B cell (primary cell): ENCODE measurements at regions not wholly inside any gene's neighbourhood (a gene's known extent, or its start where the extent isn't known, plus 50 kb on each side); places are given as distances from the start of the nearest gene placed in this dataset.

Experiments used
- ATAC-seq: fragments of 200-7000 bp; cut with Tn5 transposase; one replicate; pipeline ENCODE4 v1.10.0; 2021; ENCODE audit warnings: low read depth, mild to moderate bottlenecking, moderate number of reproducible peaks, moderate library complexity
- CTCF ChIA-PET: fragments of 350-600 bp; sonication (Branson Sonifier 250); formaldehyde crosslinking; loops from one replicate; lab custom pipeline; 2021; ENCODE audit warnings: antibody characterized with exemption, inconsistent platforms; lab: Charles Lee
- POLR2A ChIA-PET: fragments of 350-600 bp; sonication (Branson Sonifier 250); formaldehyde crosslinking; loops from one replicate; lab custom pipeline; 2021; ENCODE audit warnings: antibody characterized with exemption; lab: Charles Lee
- DNase-seq: peaks from one replicate; pipeline ENCODE4 v3.0.0; 2013
- H2AFZ ChIP-seq: 2 replicates; pipeline ENCODE4 v1.6.1; 2012; ENCODE audit warnings: mild to moderate bottlenecking, low read depth, low read length; ENCODE audit not compliant: insufficient read depth, poor library complexity, severe bottlenecking
- H3K27ac ChIP-seq, 2 donors: 1 replicate in 1 of 2; 2 replicates in 1 of 2; pipeline ENCODE4 v1.5.1; 2012 to 2013; ENCODE audit warnings: low read length in 2 of 2, mild to moderate bottlenecking in 2 of 2, moderate library complexity in 1 of 2
- H3K27me3 ChIP-seq, 4 experiments: fragments of 200-600 bp in 1 of 4; sonication (generic) in 1 of 4; replicated peaks in 1 of 4; 1 replicate in 2 of 4; 2 replicates in 2 of 4; pipeline versions ENCODE4 v1.6.1 to v1.7.0; 2013 to 2016; ENCODE audit warnings: low read length in 3 of 4, mild to moderate bottlenecking in 2 of 4, mixed read lengths in 1 of 4, moderate library complexity in 1 of 4; ENCODE audit not compliant: insufficient read depth in 4 of 4, control insufficient read depth in 3 of 4; ENCODE audit errors: control extremely low read depth in 1 of 4
- H3K36me3 ChIP-seq, 2 experiments: replicated peaks in 1 of 2; 1 replicate in 1 of 2; 2 replicates in 1 of 2; pipeline versions ENCODE4 v1.6.1 to v1.7.1; 2013; ENCODE audit warnings: low read length in 1 of 2; ENCODE audit not compliant: insufficient read depth in 2 of 2, control insufficient read depth in 1 of 2; ENCODE audit errors: control extremely low read depth in 1 of 2, extremely low read depth in 1 of 2
- H3K4me1 ChIP-seq, 2 donors: fragments of 200-600 bp in 1 of 2; sonication (generic) in 1 of 2; 1 replicate in 1 of 2; 2 replicates in 1 of 2; pipeline versions ENCODE4 v1.5.1 to v1.6.1; 2013 to 2017; ENCODE audit warnings: low read length in 2 of 2; ENCODE audit not compliant: control insufficient read depth in 2 of 2, insufficient read depth in 2 of 2
- H3K4me2 ChIP-seq: replicated peaks from 2 replicates; pipeline ENCODE3; 2012; ENCODE audit warnings: mild to moderate bottlenecking, low read depth, low read length; ENCODE audit not compliant: poor library complexity, severe bottlenecking
- H3K4me3 ChIP-seq, 5 experiments: fragments of 200-600 bp in 1 of 5; sonication (generic) in 1 of 5; 1 replicate in 3 of 5; 2 replicates in 2 of 5; pipeline versions ENCODE4 v1.5.1 to v1.7.0; 2011 to 2016; ENCODE audit warnings: low read length in 4 of 5, mild to moderate bottlenecking in 4 of 5, low read depth in 2 of 5, control low read depth in 1 of 5, moderate library complexity in 1 of 5; ENCODE audit not compliant: insufficient read depth in 1 of 5; ENCODE audit errors: control extremely low read depth in 1 of 5, extremely low read depth in 1 of 5
- H3K79me2 ChIP-seq: fragments of 200-600 bp; sonication (generic); one replicate; pipeline ENCODE4 v1.6.0; 2016; ENCODE audit warnings: low read length; ENCODE audit not compliant: control insufficient read depth, insufficient read depth
- H3K9ac ChIP-seq: fragments of 200-600 bp; sonication (generic); 2 replicates; pipeline ENCODE4 v1.6.1; 2017; ENCODE audit warnings: mild to moderate bottlenecking, low read length, moderate library complexity
- H3K9me3 ChIP-seq, 3 donors: one replicate each; pipeline versions ENCODE4 v1.6.1 to v1.7.1; 2013; ENCODE audit warnings: low read length in 2 of 3; ENCODE audit not compliant: control insufficient read depth in 2 of 3, insufficient read depth in 1 of 3; ENCODE audit errors: control extremely low read depth in 1 of 3
- H4K20me1 ChIP-seq: 2 replicates; pipeline ENCODE4 v1.6.0; 2012; ENCODE audit warnings: mild to moderate bottlenecking, low read length; ENCODE audit not compliant: insufficient read depth, control insufficient read depth, poor library complexity, severe bottlenecking
- H3K27ac Mint-ChIP-seq: one replicate; pipeline ENCODE4 v1.8.0; 2021; ENCODE audit warnings: mixed read lengths
- H3K27me3 Mint-ChIP-seq: one replicate; pipeline ENCODE4 v1.8.0; 2021; ENCODE audit warnings: mixed read lengths
- H3K4me1 Mint-ChIP-seq: one replicate; pipeline ENCODE4 v1.8.0; 2021; ENCODE audit warnings: mixed read lengths
- H3K4me3 Mint-ChIP-seq: one replicate; pipeline ENCODE4 v1.8.0; 2021; ENCODE audit warnings: mixed read lengths
- H3K9me3 Mint-ChIP-seq: one replicate; pipeline ENCODE4 v1.8.0; 2022; ENCODE audit warnings: mixed read lengths; ENCODE audit not compliant: insufficient read depth
- CTCF ChIP-seq: fragments of 200-600 bp; IDR thresholded peaks from one replicate; pipeline ENCODE4 v1.8.0; 2022; ENCODE audit warnings: antibody characterized with exemption, mild to moderate bottlenecking
- EZH2 ChIP-seq: IDR thresholded peaks from 2 replicates; pipeline ENCODE4 v1.6.1; 2012; ENCODE audit warnings: borderline replicate concordance, low read depth, mild to moderate bottlenecking, moderate library complexity, low read length; ENCODE audit not compliant: insufficient read depth, poor library complexity, severe bottlenecking
- WGBS: methylation state at CpG from one replicate; pipeline ENCODE4 v1.1.5; 2013; ENCODE audit warnings: missing lambda C conversion rate; ENCODE audit not compliant: insufficient coverage; 5-methylcytosine and 5-hydroxymethylcytosine counted together
- intact Hi-C: fragments of 100-400 bp; cut with micrococcal nuclease; formaldehyde crosslinking; loops from one replicate; pipeline ENCODE4 v1.10.0; 2022

DNA sequence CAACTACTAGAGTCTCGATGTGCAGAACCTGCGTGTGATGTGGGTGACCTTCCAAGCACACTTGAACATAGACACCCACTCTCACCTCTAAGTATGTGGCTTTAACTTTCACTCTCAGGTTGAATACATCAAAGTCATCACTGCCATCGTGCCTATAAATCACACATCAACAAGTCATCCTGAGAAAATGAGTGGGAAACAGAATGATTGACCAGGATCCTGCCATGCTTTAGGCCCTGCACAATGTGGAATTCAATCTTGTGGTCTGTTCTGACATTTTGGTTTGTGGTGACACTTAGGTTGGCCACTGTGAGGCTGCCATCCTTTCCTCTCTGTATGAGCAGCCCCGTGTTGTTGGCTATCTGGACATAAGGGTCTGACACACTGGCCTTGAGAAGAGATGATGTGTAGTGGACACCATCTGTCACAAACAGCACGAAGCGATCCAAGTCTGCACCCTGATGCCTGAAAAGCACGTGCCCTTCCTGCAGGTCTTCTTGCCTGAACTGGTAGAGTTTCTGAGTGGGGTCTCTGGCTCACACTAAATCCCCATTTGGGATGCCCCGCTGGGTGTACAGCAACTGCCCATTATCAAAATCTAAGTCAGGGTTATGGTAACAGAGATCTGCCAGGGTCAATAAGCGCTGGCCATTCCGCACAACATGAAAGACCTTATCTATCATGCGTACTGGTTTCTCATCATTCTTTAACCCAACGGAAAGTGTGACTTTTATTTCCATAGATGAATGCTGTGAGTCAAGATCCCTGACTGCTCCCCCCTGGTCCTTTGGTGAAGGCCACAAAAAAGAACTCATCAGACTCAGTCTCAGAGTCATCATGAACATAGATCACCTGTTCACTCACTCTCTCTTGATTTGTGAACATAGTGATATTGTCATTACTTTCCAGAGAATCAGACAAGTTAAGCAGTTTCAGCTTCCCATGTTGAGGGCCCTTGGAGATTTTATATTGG, 116.6 kb downstream of the ESM1 start:
- DNase-seq = no peak
- intact Hi-C loops = loop anchor here (2.0 kb wide), 1 partner anchor 558 kb away; the partner anchor contains the start of gene ARL15
- no peak for ATAC-seq
- no peak overlapping the region for H2AFZ ChIP-seq
- Mint-ChIP-seq H3K27me3 (peaks cover 27% of the 10 kb centered on the region), H3K27ac (no peak overlapping the region), H3K4me1 (peaks cover 6% of the 10 kb centered on the region), H3K4me3 (no peak overlapping the region), H3K9me3 (no peaks in the 10 kb centered on the region)
- CTCF ChIA-PET = interaction anchor here (1.0 to 5.4 kb wide), 8 partner anchors 10 to 465 kb away, joined by 3 to 139 read pairs (median 8); partner anchors contain the start of gene SNX18
- WGBS = 69% methylated on average over 3 of the region's 12 CpGs
- no peak overlapping the region for H3K4me3 ChIP-seq
- H3K4me1 ChIP-seq = peaks cover 3 to 5% of the 10 kb centered on the region in 2 donors
- no peaks in the 10 kb centered on the region for H4K20me1 ChIP-seq
- TF ChIP-seq EZH2 = no peak
- TF ChIP-seq CTCF = no peak
- POLR2A ChIA-PET = no interaction called here
- H3K9ac ChIP-seq = no peak overlapping the region
- no peaks in the 10 kb centered on the region for H3K9me3 ChIP-seq
- no peak overlapping the region for H3K4me2 ChIP-seq
- peaks cover 0 to 5% (median 2%) of the 10 kb centered on the region in 4 experiments for H3K27me3 ChIP-seq
- H3K36me3 ChIP-seq = no peaks in the 10 kb centered on the region
- H3K79me2 ChIP-seq = no peaks in the 10 kb centered on the region
- H3K27ac ChIP-seq = no peak overlapping the region
